ENCODE measurements at regions not wholly inside any gene's neighbourhood (a gene's known extent, or its start where the extent isn't known, plus 50 kb on each side); places are given as distances from the start of the nearest gene placed in this dataset.

DNA sequence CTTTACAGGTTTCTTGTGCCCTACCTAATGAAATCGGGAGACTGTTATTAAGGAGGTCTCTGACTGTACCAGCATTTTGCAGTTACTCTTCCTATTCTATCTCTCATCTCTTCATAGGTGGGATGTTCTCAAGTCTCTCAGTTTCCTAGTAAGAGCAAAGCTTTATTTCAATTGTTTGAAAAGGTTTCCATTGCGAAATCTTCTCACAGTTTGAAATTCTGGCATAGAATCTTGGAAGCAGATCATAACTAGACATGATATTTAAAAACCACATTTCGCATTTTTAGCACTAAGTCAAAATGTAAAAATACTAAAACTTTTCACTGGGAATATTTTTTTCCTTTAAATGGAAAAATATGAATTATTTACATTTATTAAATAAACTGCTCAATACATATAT lies 1311.4 kb downstream of the ROBO2 start:
- TF ChIP-seq POLR2A (IDR thresholded peaks at IDR 0.05) = no peak
- TF ChIP-seq, protein P1, sequence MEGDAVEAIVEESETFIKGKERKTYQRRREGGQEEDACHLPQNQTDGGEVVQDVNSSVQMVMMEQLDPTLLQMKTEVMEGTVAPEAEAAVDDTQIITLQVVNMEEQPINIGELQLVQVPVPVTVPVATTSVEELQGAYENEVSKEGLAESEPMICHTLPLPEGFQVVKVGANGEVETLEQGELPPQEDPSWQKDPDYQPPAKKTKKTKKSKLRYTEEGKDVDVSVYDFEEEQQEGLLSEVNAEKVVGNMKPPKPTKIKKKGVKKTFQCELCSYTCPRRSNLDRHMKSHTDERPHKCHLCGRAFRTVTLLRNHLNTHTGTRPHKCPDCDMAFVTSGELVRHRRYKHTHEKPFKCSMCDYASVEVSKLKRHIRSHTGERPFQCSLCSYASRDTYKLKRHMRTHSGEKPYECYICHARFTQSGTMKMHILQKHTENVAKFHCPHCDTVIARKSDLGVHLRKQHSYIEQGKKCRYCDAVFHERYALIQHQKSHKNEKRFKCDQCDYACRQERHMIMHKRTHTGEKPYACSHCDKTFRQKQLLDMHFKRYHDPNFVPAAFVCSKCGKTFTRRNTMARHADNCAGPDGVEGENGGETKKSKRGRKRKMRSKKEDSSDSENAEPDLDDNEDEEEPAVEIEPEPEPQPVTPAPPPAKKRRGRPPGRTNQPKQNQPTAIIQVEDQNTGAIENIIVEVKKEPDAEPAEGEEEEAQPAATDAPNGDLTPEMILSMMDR (IDR thresholded peaks at IDR 0.05) = no peak
- 66 to 80% methylated on average over 3 of the region's 3 CpGs for WGBS, 2 donors
- H3K4me3 ChIP-seq (ENCODE audit: low read depth, poor library complexity, severe bottlenecking) = no peak overlapping the region
- intact Hi-C loops (cut with DNase I; ENCODE audit: low total_unique reads) = no loop called here
- no peak for DNase-seq (ENCODE audit: low spot score in 2 of 2)

GRCh38 chr3:78353231-78353630 lies 1313.3 kb downstream of the ROBO2 start:
- intact Hi-C loops (cut with DNase I; ENCODE audit: low total_unique reads) = no loop called here
- no peak for DNase-seq (ENCODE audit: low spot score in 2 of 2)
- H3K4me3 ChIP-seq (ENCODE audit: low read depth, poor library complexity, severe bottlenecking) = no peak overlapping the region
- TF ChIP-seq, protein P1 (IDR thresholded peaks at IDR 0.05) = no peak
- no peak for TF ChIP-seq POLR2A (IDR thresholded peaks at IDR 0.05)
- 75 to 97% methylated on average over 3 of the region's 3 CpGs for WGBS, 2 donors

DNA sequence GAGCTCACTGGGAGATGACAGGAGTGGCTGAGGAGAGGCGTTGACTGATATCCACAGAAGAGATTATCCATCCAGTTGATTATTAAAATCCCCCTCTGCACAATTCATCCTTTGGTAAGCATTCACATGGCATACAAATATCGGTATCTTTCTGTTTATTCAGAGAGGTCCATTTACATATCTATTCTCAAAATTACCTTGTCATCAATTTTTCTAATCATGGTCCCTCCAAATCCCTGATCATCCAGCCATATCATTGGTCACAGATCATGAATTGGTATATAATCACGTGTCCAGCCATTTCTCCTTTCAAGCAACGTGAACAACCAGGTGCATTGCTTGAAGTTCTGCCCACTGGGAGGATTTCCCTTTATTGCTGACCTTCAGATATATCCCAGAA lies 1321.0 kb downstream of the ROBO2 start:
- no peak for TF ChIP-seq POLR2A (IDR thresholded peaks at IDR 0.05)
- TF ChIP-seq, protein P1 (IDR thresholded peaks at IDR 0.05) = no peak
- 91 to 94% methylated on average over 4 of the region's 4 CpGs for WGBS, 2 donors
- no peak for DNase-seq (ENCODE audit: low spot score in 2 of 2)
- intact Hi-C loops (cut with DNase I; ENCODE audit: low total_unique reads) = no loop called here
- no peak overlapping the region for H3K4me3 ChIP-seq (ENCODE audit: low read depth, poor library complexity, severe bottlenecking)

DNA sequence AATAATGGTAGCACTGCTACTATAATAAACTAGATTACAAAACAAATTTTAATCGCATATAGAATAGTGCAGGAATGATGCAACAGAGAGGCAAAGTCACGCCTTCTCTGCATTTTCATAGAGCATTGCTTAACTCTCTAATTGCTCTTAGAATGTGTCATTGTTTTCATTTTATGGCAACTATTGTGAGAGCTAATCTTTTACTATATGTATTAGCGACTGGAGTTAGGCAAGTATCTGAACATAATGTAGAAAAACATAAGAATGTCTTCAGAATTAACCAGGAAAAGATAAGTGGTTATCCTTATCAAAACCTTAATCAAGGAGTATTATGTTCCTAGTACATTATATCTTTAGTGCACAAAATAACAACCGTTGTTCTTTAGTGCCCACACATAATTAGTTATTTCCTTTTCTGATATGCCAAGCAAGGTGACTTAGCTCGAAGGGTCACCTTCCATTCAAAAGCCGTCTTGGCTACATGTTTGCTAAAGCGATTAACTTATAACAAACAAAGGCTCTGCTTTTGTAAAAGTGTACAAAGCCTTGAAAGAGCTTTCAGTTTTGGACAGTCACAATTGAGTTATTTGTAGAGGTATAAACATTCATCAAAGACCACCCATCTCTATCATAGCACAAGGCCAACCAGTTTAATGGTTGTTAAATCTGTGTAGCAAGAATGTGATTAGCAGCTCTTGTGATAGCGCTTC lies 1328.9 kb downstream of the ROBO2 start:
- 64 to 67% methylated on average over 8 of the region's 8 CpGs for WGBS, 2 donors
- H3K4me3 ChIP-seq (ENCODE audit: low read depth, poor library complexity, severe bottlenecking) = no peak overlapping the region
- TF ChIP-seq, protein P1 (IDR thresholded peaks at IDR 0.05) = no peak
- no peak for TF ChIP-seq POLR2A (IDR thresholded peaks at IDR 0.05)
- intact Hi-C loops (cut with DNase I; ENCODE audit: low total_unique reads) = no loop called here
- DNase-seq (ENCODE audit: low spot score in 2 of 2) = no peak

- intact Hi-C loops (cut with DNase I; ENCODE audit: low total_unique reads) = no loop called here
- TF ChIP-seq, protein P1 (IDR thresholded peaks at IDR 0.05) = no peak
- no peak for TF ChIP-seq POLR2A (IDR thresholded peaks at IDR 0.05)
- 18 to 35% methylated on average over 1 of the region's 1 CpG for WGBS, 2 donors
- no peak for DNase-seq (ENCODE audit: low spot score in 2 of 2)
- no peak overlapping the region for H3K4me3 ChIP-seq (ENCODE audit: low read depth, poor library complexity, severe bottlenecking)
These were observed 1350.3 kb downstream of the ROBO2 start for GRCh38 chr3:78390221-78390620.

GRCh38 chr3:78398401-78398800 lies 1358.5 kb downstream of the ROBO2 start:
- no peak for DNase-seq (ENCODE audit: low spot score in 2 of 2)
- intact Hi-C loops (cut with DNase I; ENCODE audit: low total_unique reads) = no loop called here
- TF ChIP-seq, protein P1 (IDR thresholded peaks at IDR 0.05) = no peak
- TF ChIP-seq POLR2A (IDR thresholded peaks at IDR 0.05) = no peak
- 61 to 73% methylated on average over 2 of the region's 2 CpGs for WGBS, 2 donors
- no peak overlapping the region for H3K4me3 ChIP-seq (ENCODE audit: low read depth, poor library complexity, severe bottlenecking)
